CD14-positive monocyte (primary cell): ENCODE measurements at regions not wholly inside any gene's neighbourhood (a gene's known extent, or its start where the extent isn't known, plus 50 kb on each side); places are given as distances from the start of the nearest gene placed in this dataset.

Experiments used
- DNase-seq, 3 donors: peaks; one replicate each; pipeline ENCODE4 v3.0.0-alpha.2; 2011 to 2022
- H2AFZ ChIP-seq: 2 replicates; pipeline ENCODE4 v1.6.0; 2012; ENCODE audit warnings: mild to moderate bottlenecking, low read depth, low read length, inconsistent platforms; ENCODE audit not compliant: insufficient read depth, poor library complexity, severe bottlenecking
- H3K27ac ChIP-seq, 2 donors: 1 replicate in 1 of 2; 2 replicates in 1 of 2; pipeline ENCODE4 v1.5.1; 2012 to 2013; ENCODE audit warnings: low read length in 2 of 2, control low read depth in 1 of 2, inconsistent platforms in 1 of 2, low read depth in 1 of 2, mild to moderate bottlenecking in 1 of 2
- H3K27me3 ChIP-seq, 2 donors: one replicate each; pipeline versions ENCODE4 v1.6.0 to v1.6.1; 2011 to 2013; ENCODE audit warnings: low read length in 2 of 2; ENCODE audit not compliant: control insufficient read depth in 2 of 2, insufficient read depth in 2 of 2
- H3K36me3 ChIP-seq, 2 donors: replicated peaks in 1 of 2; 1 replicate in 1 of 2; 2 replicates in 1 of 2; pipeline versions ENCODE4 v1.5.1 to v1.6.1; 2012 to 2013; ENCODE audit warnings: low read length in 2 of 2, control low read depth in 1 of 2, inconsistent platforms in 1 of 2, mild to moderate bottlenecking in 1 of 2; ENCODE audit not compliant: insufficient read depth in 2 of 2, control insufficient read depth in 1 of 2
- H3K4me1 ChIP-seq, 2 donors: 1 replicate in 1 of 2; 2 replicates in 1 of 2; pipeline versions ENCODE4 v1.5.1 to v1.6.1; 2012 to 2013; ENCODE audit warnings: low read length in 2 of 2, control low read depth in 1 of 2, inconsistent platforms in 1 of 2, mild to moderate bottlenecking in 1 of 2, moderate library complexity in 1 of 2; ENCODE audit not compliant: insufficient read depth in 2 of 2, control insufficient read depth in 1 of 2
- H3K4me2 ChIP-seq: replicated peaks from 2 replicates; pipeline ENCODE3; 2012; ENCODE audit warnings: low read length, moderate library complexity, mild to moderate bottlenecking; ENCODE audit not compliant: poor library complexity, severe bottlenecking; ENCODE audit errors: extremely low read depth
- H3K4me3 ChIP-seq, 3 experiments: fragments of 200-600 bp in 1 of 3; sonication (generic) in 1 of 3; replicated peaks in 1 of 3; 1 replicate in 2 of 3; 2 replicates in 1 of 3; pipeline ENCODE4 v1.5.1; 2011 to 2013; ENCODE audit warnings: low read length in 3 of 3, mild to moderate bottlenecking in 3 of 3, control low read depth in 2 of 3, low read depth in 2 of 3, inconsistent platforms in 1 of 3, moderate library complexity in 1 of 3
- H3K79me2 ChIP-seq: 2 replicates; pipeline ENCODE4 v1.6.0; 2012; ENCODE audit warnings: mild to moderate bottlenecking, control low read depth, inconsistent platforms, low read length, moderate library complexity; ENCODE audit not compliant: insufficient read depth
- H3K9ac ChIP-seq: 2 replicates; pipeline ENCODE4 v1.6.0; 2017; ENCODE audit warnings: low read length, mild to moderate bottlenecking; ENCODE audit not compliant: insufficient read depth, poor library complexity, severe bottlenecking
- H3K9me3 ChIP-seq, 2 donors: replicated peaks in 1 of 2; 1 replicate in 1 of 2; 2 replicates in 1 of 2; pipeline versions ENCODE4 v1.5.1 to v1.6.1; 2012 to 2013; ENCODE audit warnings: low read length in 2 of 2, control low read depth in 1 of 2; ENCODE audit not compliant: control insufficient read depth in 1 of 2, insufficient read depth in 1 of 2
- H4K20me1 ChIP-seq: 2 replicates; pipeline ENCODE4 v1.6.0; 2012; ENCODE audit warnings: mild to moderate bottlenecking, low read length, control low read depth, moderate library complexity; ENCODE audit not compliant: insufficient read depth
- H3K27ac Mint-ChIP-seq, 7 donors: one replicate each; pipeline ENCODE4 v1.8.0; 2020; ENCODE audit warnings: mild to moderate bottlenecking in 7 of 7, mixed read lengths in 7 of 7, moderate library complexity in 6 of 7, inconsistent platforms in 2 of 7
- H3K27me3 Mint-ChIP-seq, 3 donors: one replicate each; pipeline ENCODE4 v1.8.0; 2021 to 2022; ENCODE audit warnings: low read depth in 3 of 3, mild to moderate bottlenecking in 3 of 3, mixed read lengths in 3 of 3, moderate library complexity in 3 of 3, inconsistent platforms in 1 of 3
- H3K36me3 Mint-ChIP-seq, 2 donors: one replicate each; pipeline ENCODE4 v1.8.0; 2020; ENCODE audit warnings: mixed read lengths in 2 of 2, inconsistent platforms in 1 of 2, mild to moderate bottlenecking in 1 of 2
- H3K4me1 Mint-ChIP-seq: one replicate; pipeline ENCODE4 v1.8.0; 2020; ENCODE audit warnings: mild to moderate bottlenecking, mixed read lengths
- H3K4me3 Mint-ChIP-seq, 2 donors: one replicate each; pipeline ENCODE4 v1.8.0; 2020; ENCODE audit warnings: mild to moderate bottlenecking in 2 of 2, mixed read lengths in 2 of 2, moderate library complexity in 1 of 2
- H3K9me3 Mint-ChIP-seq, 7 donors: one replicate each; pipeline ENCODE4 v1.8.0; 2020 to 2022; ENCODE audit warnings: mixed read lengths in 7 of 7, mild to moderate bottlenecking in 6 of 7, moderate library complexity in 6 of 7, inconsistent platforms in 2 of 7
- CTCF ChIP-seq: fragments of 200-600 bp; IDR thresholded peaks from one replicate; pipeline ENCODE4 v1.8.0; 2022; ENCODE audit warnings: antibody characterized with exemption, mild to moderate bottlenecking
- WGBS: methylation state at CpG from one replicate; pipeline ENCODE4 v1.1.5; 2013; ENCODE audit warnings: missing lambda C conversion rate; ENCODE audit not compliant: insufficient coverage; 5-methylcytosine and 5-hydroxymethylcytosine counted together
- intact Hi-C, 2 donors: fragments of 100-400 bp; cut with micrococcal nuclease; formaldehyde crosslinking; loops; one replicate each; pipeline versions ENCODE4 v1.15.0 to v1.15.1; 2023

- Mint-ChIP-seq H3K36me3 (no peaks in the 10 kb centered on the region), H3K4me3 (no peak overlapping the region), H3K27me3 (peaks cover 0 to 2% (median 0%) of the 10 kb centered on the region in 3 donors), H3K4me1 (no peaks in the 10 kb centered on the region), H3K9me3 (peaks cover 0 to 4% (median 0%) of the 10 kb centered on the region in 7 donors), H3K27ac (no peak overlapping the region)
- intact Hi-C loops: no loop called here
- Histone ChIP-seq H2AFZ (no peak overlapping the region), H3K9me3 (no peaks in the 10 kb centered on the region), H3K79me2 (no peaks in the 10 kb centered on the region), H3K27ac (no peak overlapping the region), H4K20me1 (no peaks in the 10 kb centered on the region), H3K27me3 (no peaks in the 10 kb centered on the region), H3K4me2 (no peak overlapping the region), H3K4me3 (no peak overlapping the region), H3K9ac (no peak overlapping the region), H3K36me3 (no peaks in the 10 kb centered on the region), H3K4me1 (no peaks in the 10 kb centered on the region)
- no peak for DNase-seq
- TF ChIP-seq CTCF: no peak
- 42% methylated on average over 4 of the region's 8 CpGs for WGBS
Measured at GRCh38 chr14:98156411-98156810, 1115.6 kb downstream of the BCL11B start.

GRCh38 chr14:98160901-98161300, 1111.1 kb downstream of the BCL11B start:
- Mint-ChIP-seq H3K9me3 (peaks cover 0 to 4% (median 0%) of the 10 kb centered on the region in 7 donors), H3K36me3 (no peaks in the 10 kb centered on the region), H3K27ac (no peak overlapping the region), H3K4me1 (no peaks in the 10 kb centered on the region), H3K4me3 (no peak overlapping the region), H3K27me3 (peaks cover 1 to 5% (median 3%) of the 10 kb centered on the region in 3 donors)
- Histone ChIP-seq H4K20me1 (no peaks in the 10 kb centered on the region), H3K36me3 (no peaks in the 10 kb centered on the region), H3K9ac (no peak overlapping the region), H2AFZ (no peak overlapping the region), H3K27me3 (no peaks in the 10 kb centered on the region), H3K27ac (no peak overlapping the region), H3K9me3 (peaks cover 0 to 4% of the 10 kb centered on the region in 2 donors), H3K79me2 (no peaks in the 10 kb centered on the region), H3K4me3 (no peak overlapping the region), H3K4me1 (no peaks in the 10 kb centered on the region), H3K4me2 (no peak overlapping the region)
- 76% methylated on average over 4 of the region's 9 CpGs for WGBS
- intact Hi-C loops: no loop called here
- DNase-seq: no peak
- no peak for TF ChIP-seq CTCF
